Pulmonary artery endothelial cell (primary cell): ENCODE measurements at regions not wholly inside any gene's neighbourhood (a gene's known extent, or its start where the extent isn't known, plus 50 kb on each side); places are given as distances from the start of the nearest gene placed in this dataset.
"Not testable (repeated sequence)": the region's sequence is repeated elsewhere in the genome, so short reads cannot be mapped to it uniquely, and the experiment has no call there.

Source experiments
- DNase-seq: peaks from one replicate; pipeline ENCODE4 v3.0.0-alpha.2; 2011; ENCODE audit warnings: low read depth, low spot score

GRCh38 chr1:95889400-95889799 is 655.4 kb downstream of the RWDD3 start:
- no peak for DNase-seq

DNA sequence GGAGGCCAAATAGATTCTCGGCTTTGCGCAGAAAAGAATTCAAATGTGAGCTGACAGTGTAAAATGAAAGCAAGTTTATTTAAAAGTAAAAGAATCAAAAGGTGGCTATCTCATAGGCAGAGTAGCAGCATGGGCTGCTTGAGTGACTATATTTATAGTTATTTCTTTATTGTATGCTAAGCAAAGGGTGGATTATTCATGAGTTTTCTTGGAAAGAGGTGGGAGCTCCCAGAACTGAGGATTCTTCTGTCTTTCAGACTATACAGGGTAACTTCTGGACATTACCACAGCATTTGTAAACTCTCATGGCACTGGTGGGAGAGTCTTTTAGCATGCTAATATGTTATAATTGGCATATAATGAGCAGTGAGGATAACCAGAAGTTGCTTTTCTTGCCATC is 659.9 kb downstream of the RWDD3 start:
- DNase-seq, result no peak

DNA sequence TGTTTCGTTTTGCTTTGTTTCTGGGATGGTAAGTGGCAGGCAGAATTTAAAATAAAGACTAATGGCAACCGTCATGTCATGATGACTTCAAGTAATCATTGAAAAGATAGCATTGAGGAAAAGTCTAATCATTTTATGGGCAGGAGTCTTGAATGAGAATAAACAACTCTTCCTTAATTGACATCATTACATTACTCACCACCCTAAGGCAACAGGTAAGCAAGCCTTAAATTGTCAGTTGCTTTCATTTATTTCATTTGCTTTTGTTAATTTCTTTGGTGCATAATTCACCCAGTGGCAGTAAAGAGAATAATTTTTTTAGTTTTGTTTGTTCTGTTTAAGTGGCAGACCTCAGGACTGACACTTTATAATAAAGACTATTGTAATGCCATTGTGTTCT is 669.0 kb downstream of the RWDD3 start:
- DNase-seq, result no peak

GRCh38 chr1:95905818-95906395 is 671.9 kb downstream of the RWDD3 start:
- DNase-seq, result no peak

- DNase-seq, result not testable (repeated sequence)
Observed at GRCh38 chr1:95911739-95912138, 677.7 kb downstream of the RWDD3 start.

GRCh38 chr1:95916616-95917015 is 682.6 kb downstream of the RWDD3 start:
- no peak for DNase-seq

- DNase-seq, result no peak
Observed at GRCh38 chr1:95924684-95925083, 690.7 kb downstream of the RWDD3 start.

GRCh38 chr1:95926331-95926730 is 692.3 kb downstream of the RWDD3 start:
- DNase-seq, result no peak

- no peak for DNase-seq
Observed at GRCh38 chr1:95927061-95927460, 693.1 kb downstream of the RWDD3 start.

DNA sequence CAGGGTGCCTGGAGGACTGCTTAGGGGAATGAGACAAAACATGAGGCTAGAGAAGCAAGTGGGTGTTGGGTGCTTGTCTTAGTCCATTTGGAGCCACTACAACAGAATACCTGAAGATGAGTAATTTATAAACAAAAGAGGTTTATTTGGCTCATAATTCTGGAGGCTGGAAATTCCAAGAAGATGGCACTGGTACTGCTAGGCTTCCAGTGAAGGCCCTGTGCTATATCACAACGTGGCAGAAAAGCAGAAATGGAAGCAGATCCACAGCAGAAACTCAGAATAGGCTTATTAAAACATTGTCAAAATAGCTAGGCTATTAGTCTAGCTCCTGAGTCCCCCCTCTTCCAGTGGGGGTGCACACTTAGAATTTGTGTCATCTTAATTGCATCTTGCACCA is 701.7 kb downstream of the RWDD3 start:
- DNase-seq, result no peak

DNA sequence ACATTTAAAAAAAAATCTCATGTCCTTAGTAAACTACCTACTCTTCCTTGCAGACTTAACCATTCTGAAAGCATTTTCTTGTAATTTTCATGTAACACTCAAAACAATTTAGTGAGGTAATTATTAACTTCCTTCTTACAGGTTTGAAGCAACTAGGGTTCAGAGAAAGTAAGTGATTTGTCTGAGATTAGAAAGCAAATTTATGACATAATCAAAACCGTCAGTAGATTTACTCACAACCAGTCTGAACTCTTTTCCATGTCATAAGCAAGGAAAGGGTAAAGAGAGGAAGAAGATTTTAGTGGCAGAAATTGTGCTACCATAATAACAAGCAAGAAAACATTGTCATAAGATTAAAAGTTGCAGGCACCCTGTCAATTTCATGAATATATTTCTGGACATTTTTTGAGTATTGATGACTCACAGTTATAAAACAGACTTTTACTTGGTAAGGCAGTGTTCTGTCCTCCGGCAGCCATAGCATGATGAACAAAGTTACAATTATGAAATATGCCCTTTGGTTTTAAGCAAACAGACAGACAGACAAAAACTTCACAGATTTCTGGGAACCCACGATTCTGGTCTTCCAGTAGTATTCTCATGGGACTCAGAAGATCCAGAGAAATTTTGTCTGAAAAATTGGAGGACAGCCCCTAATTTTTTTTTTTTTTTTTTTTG is 707.2 kb downstream of the RWDD3 start:
- DNase-seq, result no peak

DNA sequence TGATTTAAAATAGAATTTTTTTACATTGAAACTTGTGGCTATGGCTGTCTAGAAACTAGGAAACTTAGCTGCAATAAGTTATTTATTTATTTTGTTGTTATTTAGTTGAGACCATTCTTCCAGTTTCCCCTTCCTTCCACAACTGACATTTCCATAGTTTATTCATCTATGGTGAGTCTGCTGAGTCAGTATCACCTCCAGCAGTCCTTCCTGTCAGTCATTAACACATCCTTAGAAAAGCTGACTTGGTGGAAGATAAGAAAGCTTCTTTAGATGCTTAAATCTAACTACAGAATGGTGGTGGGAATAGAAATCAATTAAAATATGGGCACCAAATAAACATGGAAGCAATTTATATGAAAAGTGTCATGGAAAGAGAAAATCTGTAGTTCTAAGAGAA is 714.0 kb downstream of the RWDD3 start:
- no peak for DNase-seq

DNA sequence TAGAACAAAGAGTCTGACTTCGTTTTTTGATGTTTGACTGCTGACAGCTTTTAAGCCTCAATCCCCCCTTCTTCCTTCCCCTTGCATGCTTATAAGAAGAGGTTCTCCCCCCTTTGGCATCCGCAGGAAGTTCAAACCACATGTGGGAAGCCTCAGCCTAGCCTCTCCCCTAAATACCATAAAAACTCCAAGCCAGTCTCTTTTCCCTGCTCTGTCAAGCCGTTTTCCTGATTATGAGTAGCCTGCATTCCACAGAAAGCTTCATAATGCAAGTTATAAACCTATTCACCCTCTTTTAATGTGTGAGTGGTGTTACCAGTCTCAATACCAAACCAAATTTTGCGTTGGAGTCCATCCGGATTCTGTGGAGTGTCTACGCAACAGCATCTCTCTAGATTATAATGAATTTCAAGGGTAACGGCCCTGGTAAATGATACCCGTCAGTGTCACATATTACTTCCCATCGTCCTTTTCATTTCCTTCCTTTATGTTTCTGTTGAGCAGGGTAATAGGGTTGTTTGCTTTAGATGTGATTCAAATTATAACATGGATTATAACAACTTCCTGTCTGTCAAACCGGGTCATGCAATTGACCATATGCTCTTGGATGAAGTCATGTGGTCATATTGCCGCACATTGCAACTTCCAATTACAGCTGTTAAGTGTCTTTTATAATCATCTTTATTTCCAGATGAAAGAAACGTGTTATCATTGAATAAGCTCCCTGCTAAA is 717.5 kb downstream of the RWDD3 start:
- no peak for DNase-seq

GRCh38 chr1:95953015-95953414 is 719.0 kb downstream of the RWDD3 start:
- DNase-seq, result no peak

- no peak for DNase-seq
Observed at GRCh38 chr1:95954585-95954984, 720.6 kb downstream of the RWDD3 start.

DNA sequence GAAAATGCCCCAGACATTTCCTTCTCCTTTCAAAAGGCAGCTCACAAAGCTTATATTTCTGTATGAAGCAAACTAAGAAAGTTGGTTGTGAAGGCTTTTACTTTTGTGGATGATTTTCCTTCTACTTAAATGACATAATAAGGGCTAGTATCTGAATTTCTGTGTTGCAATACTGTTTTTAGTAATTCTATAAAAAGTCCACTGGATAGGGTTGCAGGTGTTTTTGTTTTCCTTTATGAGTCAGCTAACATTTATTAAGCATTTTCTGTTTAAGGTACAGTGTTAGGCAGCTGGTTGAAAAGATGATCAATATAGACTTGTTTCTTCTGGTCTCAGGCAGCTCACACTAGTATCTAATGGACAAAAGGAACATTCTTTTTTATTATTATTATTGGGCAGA is 722.2 kb downstream of the RWDD3 start:
- DNase-seq, result no peak

DNA sequence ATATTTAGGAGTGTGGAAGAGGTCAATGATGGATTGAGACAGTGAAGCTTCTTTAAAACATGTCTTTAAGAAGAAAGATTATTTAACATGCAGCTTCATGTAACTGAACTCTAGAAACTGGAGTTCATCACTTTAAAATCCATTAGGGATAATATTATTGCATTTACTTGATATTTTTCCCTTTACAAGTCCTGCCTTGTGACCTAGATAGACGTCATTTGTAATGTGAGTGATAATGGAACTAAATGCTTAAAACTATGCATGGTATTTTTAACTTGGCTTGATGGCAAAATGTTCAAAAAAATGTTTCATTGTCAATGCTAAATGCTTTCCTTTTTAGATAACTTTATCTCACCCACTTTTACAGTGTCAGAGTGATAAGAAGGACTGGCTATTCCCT is 723.7 kb downstream of the RWDD3 start:
- DNase-seq, result no peak

DNA sequence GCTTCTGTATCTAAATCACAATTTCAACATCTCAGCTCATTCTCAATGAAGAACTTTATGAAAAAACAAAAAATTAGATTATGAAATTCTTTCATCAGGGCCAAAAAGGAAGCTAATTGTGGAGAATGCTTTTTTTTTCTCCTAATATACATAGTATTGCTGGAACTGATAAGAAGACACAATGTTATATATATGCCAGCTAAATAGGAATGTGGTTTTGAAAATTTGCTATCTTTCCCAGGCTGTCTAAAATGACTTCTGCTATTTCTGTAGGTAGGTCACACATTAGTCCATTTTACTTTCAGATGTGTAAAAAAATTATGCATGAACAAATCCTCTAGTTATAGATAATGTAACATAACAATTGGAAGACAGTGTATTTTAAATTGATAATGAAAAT is 732.9 kb downstream of the RWDD3 start:
- no peak for DNase-seq

- no peak for DNase-seq
Observed at GRCh38 chr1:95974586-95974985, 740.6 kb downstream of the RWDD3 start.

- no peak for DNase-seq
Observed at GRCh38 chr1:95982711-95983110, 738.9 kb upstream of the PTBP2 start.

GRCh38 chr1:95983831-95984230 is 737.8 kb upstream of the PTBP2 start:
- no peak for DNase-seq

GRCh38 chr1:95984798-95985374 is 736.7 kb upstream of the PTBP2 start:
- no peak for DNase-seq

DNA sequence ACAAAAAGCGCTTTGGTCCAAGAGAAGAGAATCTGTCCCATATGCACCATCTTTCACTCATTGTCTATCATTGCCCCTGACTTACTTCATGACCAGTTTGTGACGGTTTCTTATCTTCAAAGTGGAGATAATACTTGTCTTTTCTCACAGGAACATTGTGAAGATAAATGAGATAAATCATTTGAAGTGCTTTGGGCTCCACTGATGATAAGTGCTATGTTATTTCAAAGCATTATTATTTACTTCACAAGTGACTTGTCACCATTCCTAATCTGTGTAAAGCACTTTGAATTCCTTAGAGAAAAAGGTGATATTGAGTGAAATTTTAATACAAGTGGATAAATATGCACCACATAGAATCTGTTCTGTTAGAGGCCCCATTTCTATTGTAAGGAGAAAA is 731.6 kb upstream of the PTBP2 start:
- no peak for DNase-seq
